K562 (cell line): ENCODE measurements at regions not wholly inside any gene's neighbourhood (a gene's known extent, or its start where the extent isn't known, plus 50 kb on each side); places are given as distances from the start of the nearest gene placed in this dataset.

Experiments used
- ATAC-seq: fragments of 200-7000 bp; cut with Tn5 transposase; 3 replicates; pipeline ENCODE4 v1.9.1; 2020; ENCODE audit warnings: moderate library complexity
- BruUV-seq: library from RNA; stranded (reverse); fragments of 400-500 nt; replicated peaks from 2 replicates; lab custom pipeline; 2021; lab: Mats Ljungman, UMichigan
- CTCF ChIA-PET: fragments of 300-600 bp; formaldehyde crosslinking; extraction: SDS; loops from one replicate; lab custom pipeline; 2021; ENCODE audit warnings: low intra/inter-chr PET ratio; lab: Yijun Ruan, JAX
- POLR2A ChIA-PET: fragments of 300-600, 350-650 bp; sonication (Branson Sonifier 250); formaldehyde crosslinking; extraction: SDS; loops from one replicate; lab custom pipeline; 2021; ENCODE audit warnings: antibody characterized with exemption, inconsistent platforms; lab: Yijun Ruan, JAX
- DNase-seq, 4 experiments: peaks; one replicate each; pipeline versions ENCODE4 v3.0.0 to v3.0.0-alpha.2; 2011 to 2018; ENCODE audit warnings: low spot score in 3 of 4, mixed read lengths in 3 of 4; ENCODE audit errors: extremely low read depth in 1 of 4
- FAIRE-seq: peaks from 2 replicates; lab custom pipeline; 2011; peaks lifted over from hg19 to GRCh38; lab: Jason Lieb, UNC
- H2AFZ ChIP-seq: 2 replicates; pipeline ENCODE4 v1.6.0; 2011; ENCODE audit warnings: low read depth, low read length, control low read depth, inconsistent platforms
- H3K27ac ChIP-seq: fragments of 200-600 bp; 3 replicates; pipeline ENCODE4 v1.8.0; 2011; ENCODE audit warnings: low read depth, mild to moderate bottlenecking, control low read depth, inconsistent platforms, low read length, moderate library complexity, mixed read lengths; ENCODE audit errors: extremely low read depth
- H3K27me3 ChIP-seq, 2 experiments: fragments of 300-600 bp in 1 of 2; 2 replicates in 1 of 2; 3 replicates in 1 of 2; pipeline versions ENCODE4 v1.6.0 to v1.8.0; 2011; ENCODE audit warnings: inconsistent platforms in 2 of 2, low read length in 2 of 2, mild to moderate bottlenecking in 1 of 2, mixed read lengths in 1 of 2, moderate library complexity in 1 of 2; ENCODE audit not compliant: control insufficient read depth in 2 of 2, insufficient read depth in 2 of 2
- H3K36me3 ChIP-seq: fragments of 300-600 bp; 3 replicates; pipeline ENCODE4 v1.8.0; 2011; ENCODE audit warnings: mild to moderate bottlenecking, low read length, inconsistent platforms; ENCODE audit not compliant: control insufficient read depth, insufficient read depth
- H3K4me1 ChIP-seq, 2 experiments: fragments of 200-600 bp in 1 of 2; replicated peaks in 1 of 2; 2 replicates in 1 of 2; 3 replicates in 1 of 2; pipeline versions ENCODE4 v1.5.1 to v1.8.0; 2011; ENCODE audit warnings: inconsistent platforms in 2 of 2, low read length in 2 of 2, mild to moderate bottlenecking in 1 of 2, mixed read lengths in 1 of 2, moderate library complexity in 1 of 2; ENCODE audit not compliant: control insufficient read depth in 2 of 2, insufficient read depth in 2 of 2
- H3K4me2 ChIP-seq: 2 replicates; pipeline ENCODE4 v1.6.1; 2011; ENCODE audit warnings: low read length, control low read depth, inconsistent platforms, mixed read lengths; ENCODE audit not compliant: insufficient read depth
- H3K4me3 ChIP-seq: fragments of 200-600 bp; sonication (generic), shearing (Covaris generic); 2 replicates; pipeline ENCODE4 v1.5.1; 2016; ENCODE audit warnings: control low read depth, inconsistent platforms
- H3K79me2 ChIP-seq: fragments of 200-600 bp; 3 replicates; pipeline ENCODE4 v1.8.0; 2011; ENCODE audit warnings: low read length, inconsistent platforms; ENCODE audit not compliant: control insufficient read depth, insufficient read depth
- H3K9ac ChIP-seq, 2 experiments: 2 replicates each; pipeline versions ENCODE4 v1.6.0 to v1.6.1; 2011; ENCODE audit warnings: low read depth in 2 of 2, low read length in 2 of 2, control low read depth in 1 of 2, inconsistent platforms in 1 of 2, mild to moderate bottlenecking in 1 of 2, mixed read lengths in 1 of 2; ENCODE audit not compliant: insufficient read depth in 1 of 2
- H3K9me1 ChIP-seq: one replicate; pipeline ENCODE4 v1.6.0; 2011; ENCODE audit warnings: inconsistent platforms, mild to moderate bottlenecking, low read length, moderate library complexity; ENCODE audit not compliant: control insufficient read depth, insufficient read depth
- H3K9me3 ChIP-seq: replicated peaks from 2 replicates; pipeline ENCODE4 v1.5.1; 2011; ENCODE audit warnings: low read depth, low read length, inconsistent platforms; ENCODE audit not compliant: control insufficient read depth, insufficient read depth
- H4K20me1 ChIP-seq: replicated peaks from 2 replicates; pipeline ENCODE4 v1.6.1; 2011; ENCODE audit warnings: low read length, inconsistent platforms, mixed read lengths; ENCODE audit not compliant: control insufficient read depth, insufficient read depth
- DPF2 ChIP-seq: fragments of 450-650 bp; IDR thresholded peaks from 2 replicates; pipeline ENCODE4 v1.6.1; 2016
- EGR1 ChIP-seq: fragments of 450-650 bp; conservative IDR thresholded peaks from 2 replicates; pipeline ENCODE4 v1.6.1; 2017; ENCODE audit warnings: mild to moderate bottlenecking
- ESRRB ChIP-seq: fragments of 250-450 bp; sonication (Bioruptor Pico); IDR thresholded peaks from 2 replicates; pipeline ENCODE4 v1.5.0; 2020; ENCODE audit warnings: mild to moderate bottlenecking, moderate library complexity, borderline replicate concordance
- MAFG ChIP-seq: fragments of 450-650 bp; conservative IDR thresholded peaks from 2 replicates; pipeline ENCODE4 v1.6.1; 2016; ENCODE audit warnings: missing genetic modification characterization, missing compliant biosample characterization
- NFE2 ChIP-seq: IDR thresholded peaks from 2 replicates; pipeline ENCODE4 v1.6.1; 2014; ENCODE audit warnings: antibody characterized with exemption, low read depth
- POLR2AphosphoS5 ChIP-seq: IDR thresholded peaks from 2 replicates; pipeline ENCODE4 v1.6.1; 2011; ENCODE audit warnings: mild to moderate bottlenecking, low read depth, low read length, moderate library complexity; ENCODE audit not compliant: control insufficient read depth, insufficient read depth
- ZNF134 ChIP-seq: fragments of 250-450 bp; sonication (Bioruptor Pico); conservative IDR thresholded peaks from 2 replicates; pipeline ENCODE4 v1.4.0; 2020
- WGBS: fragments of 100-300 bp; shearing (Covaris generic); methylation state at CpG from one replicate; pipeline ENCODE4 v1.1.6; 2016; ENCODE audit warnings: low coverage, mixed read lengths; ENCODE audit not compliant: insufficient coverage; ENCODE audit errors: missing lambda C conversion rate; 5-methylcytosine and 5-hydroxymethylcytosine counted together
- in situ Hi-C: fragments of 300-500 bp; cut with MboI; formaldehyde crosslinking; loops from 4 replicates; pipeline ENCODE4 v1.15.0; 2018; ENCODE audit warnings: inconsistent platforms, mixed read lengths
- intact Hi-C: fragments of 100-400 bp; cut with micrococcal nuclease; formaldehyde crosslinking; loops from 2 replicates; pipeline ENCODE4 v1.14.2; 2022
- TF ChIP-seq, protein P1 (sequence below): sonication (generic); formaldehyde crosslinking; IDR thresholded peaks from 2 replicates; pipeline ENCODE4 v1.8.0; 2022; ENCODE audit warnings: mild to moderate bottlenecking, missing genetic modification reagents

DNA sequence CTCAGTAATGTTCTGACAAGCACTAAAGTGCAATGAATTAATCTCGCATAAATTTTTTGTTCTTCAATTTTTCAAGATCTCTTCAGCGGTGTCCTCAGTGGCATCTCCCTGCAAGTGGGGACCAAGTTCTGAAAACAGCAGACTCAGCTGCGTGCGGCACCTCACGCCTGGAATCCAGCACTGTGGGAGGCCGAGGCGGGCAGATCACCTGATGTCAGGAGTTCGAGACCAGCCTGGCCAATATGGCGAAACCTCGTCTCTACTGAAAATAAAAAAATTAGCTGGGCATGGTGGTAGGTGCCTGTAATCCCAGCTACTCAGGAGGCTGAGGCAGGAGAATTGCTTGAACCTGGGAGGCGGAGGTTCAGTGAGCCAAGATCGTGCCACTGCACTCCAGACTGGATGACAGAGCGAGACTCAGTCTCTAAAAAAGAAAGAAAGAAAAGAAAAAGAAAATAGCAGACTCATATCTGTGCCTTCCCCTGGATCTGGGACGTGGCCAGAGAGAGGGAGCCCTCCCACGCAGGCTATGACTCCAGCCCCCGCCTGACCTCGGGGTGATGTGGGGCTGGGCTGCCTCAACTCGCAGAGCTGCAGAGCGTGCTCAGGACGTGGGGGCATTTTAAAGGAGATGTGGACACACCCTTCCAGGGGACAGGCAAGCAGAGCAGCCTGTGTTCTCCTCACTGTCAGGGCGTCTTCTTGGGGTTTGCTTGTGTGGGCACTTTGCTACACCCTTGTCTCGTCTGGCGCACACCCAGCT lies 346.6 kb downstream of the BRD1 start (continued):
- TF ChIP-seq NFE2 (0 out of 2 replicates have a peak, but pooled peaks have one; percentile 29), EGR1 (peak; percentile 90), DPF2 (0 out of 2 replicates have a peak, but pooled peaks have one; percentile 37), POLR2AphosphoS5 (no peak)
- TF ChIP-seq, protein P1, sequence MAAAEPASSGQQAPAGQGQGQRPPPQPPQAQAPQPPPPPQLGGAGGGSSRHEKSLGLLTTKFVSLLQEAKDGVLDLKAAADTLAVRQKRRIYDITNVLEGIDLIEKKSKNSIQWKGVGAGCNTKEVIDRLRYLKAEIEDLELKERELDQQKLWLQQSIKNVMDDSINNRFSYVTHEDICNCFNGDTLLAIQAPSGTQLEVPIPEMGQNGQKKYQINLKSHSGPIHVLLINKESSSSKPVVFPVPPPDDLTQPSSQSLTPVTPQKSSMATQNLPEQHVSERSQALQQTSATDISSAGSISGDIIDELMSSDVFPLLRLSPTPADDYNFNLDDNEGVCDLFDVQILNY (CRISPR knock-in tag) = no peak
- TF ChIP-seq, all 486 proteins: peak for 12

DNA sequence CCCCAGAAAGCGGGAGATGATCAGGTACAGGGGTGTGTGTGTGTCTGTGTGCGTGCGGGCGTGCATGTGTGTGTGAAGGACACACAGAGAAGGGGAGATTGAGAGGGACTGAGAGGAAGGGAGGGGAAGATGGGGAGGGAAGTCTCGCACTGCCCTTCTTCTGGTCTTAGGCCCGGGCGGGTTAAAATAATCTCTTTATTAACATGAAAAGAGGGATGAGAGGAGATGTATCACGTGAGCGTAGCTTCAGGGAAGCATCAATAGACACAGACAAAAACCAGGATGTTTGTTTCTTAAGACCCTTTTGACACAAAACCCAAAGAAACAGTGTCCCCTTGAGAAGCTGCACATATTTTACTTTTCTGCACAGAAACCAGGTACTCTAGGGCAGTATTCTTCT lies 347.3 kb downstream of the BRD1 start:
- no peak overlapping the region for H2AFZ ChIP-seq
- H3K4me3 ChIP-seq = no peak overlapping the region
- no peak overlapping the region for H3K4me2 ChIP-seq
- BruUV-seq = no TSS peak
- H3K4me1 ChIP-seq = peaks cover 10 to 25% of the 10 kb centered on the region in 2 experiments; a peak in 4 of 5 replicates
- H3K79me2 ChIP-seq = peaks cover 9% of the 10 kb centered on the region; the same call in 2 of the 3 replicates
- no peak overlapping the region for H3K27ac ChIP-seq
- ChIA-PET POLR2A (no interaction called here), CTCF (no interaction called here)
- no peak overlapping the region for H3K9ac ChIP-seq
- no peak for ATAC-seq
- DNase-seq = no peak
- H3K36me3 ChIP-seq = 0 out of 3 replicates have a peak, but pooled peaks cover 3% of the 10 kb centered on the region
- intact Hi-C loops = no loop called here
- peaks cover 40% of the 10 kb centered on the region for H4K20me1 ChIP-seq
- no peak for TF ChIP-seq MAFG
- no peak for TF ChIP-seq ESRRB (CRISPR knock-in tag)
- no peak for TF ChIP-seq ZNF134
- in situ Hi-C loops = no loop called here
- H3K9me1 ChIP-seq = peaks cover 3% of the 10 kb centered on the region
- H3K9me3 ChIP-seq = no peaks in the 10 kb centered on the region
- FAIRE-seq = no peak
- 95% methylated on average over 6 of the region's 9 CpGs for WGBS
- H3K27me3 ChIP-seq = no peaks in the 10 kb centered on the region
